Umbilical cord (tissue), 1 donor: ENCODE measurements at regions not wholly inside any gene's neighbourhood (a gene's known extent, or its start where the extent isn't known, plus 50 kb on each side); places are given as distances from the start of the nearest gene placed in this dataset.

Experiments used
- DNase-seq: peaks from one replicate; pipeline ENCODE4 v3.0.0-alpha.2; 2015; ENCODE audit warnings: low spot score

DNA sequence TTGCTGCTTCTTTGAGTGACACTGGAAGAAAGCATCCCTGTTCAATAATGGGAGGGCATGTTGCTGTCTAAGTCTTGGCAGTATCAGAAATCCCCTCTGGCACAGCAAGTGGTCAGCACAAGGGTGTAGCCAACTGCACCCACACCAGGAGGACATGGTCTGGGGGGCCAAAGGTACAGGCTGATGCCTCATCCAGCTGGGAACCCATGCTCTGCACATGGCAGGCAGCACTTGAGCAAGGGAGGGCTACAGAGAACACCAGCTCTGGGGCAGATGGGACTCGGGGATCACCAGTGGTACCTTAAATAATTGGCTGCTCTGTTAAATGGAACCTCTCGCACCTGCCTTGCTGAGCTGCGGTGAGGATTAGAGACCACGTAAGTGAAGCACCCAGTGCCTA lies 265.2 kb downstream of the SYK start:
- no peak for DNase-seq

GRCh38 chr9:91067306-91067860 lies 265.8 kb downstream of the SYK start:
- DNase-seq = no peak

DNA sequence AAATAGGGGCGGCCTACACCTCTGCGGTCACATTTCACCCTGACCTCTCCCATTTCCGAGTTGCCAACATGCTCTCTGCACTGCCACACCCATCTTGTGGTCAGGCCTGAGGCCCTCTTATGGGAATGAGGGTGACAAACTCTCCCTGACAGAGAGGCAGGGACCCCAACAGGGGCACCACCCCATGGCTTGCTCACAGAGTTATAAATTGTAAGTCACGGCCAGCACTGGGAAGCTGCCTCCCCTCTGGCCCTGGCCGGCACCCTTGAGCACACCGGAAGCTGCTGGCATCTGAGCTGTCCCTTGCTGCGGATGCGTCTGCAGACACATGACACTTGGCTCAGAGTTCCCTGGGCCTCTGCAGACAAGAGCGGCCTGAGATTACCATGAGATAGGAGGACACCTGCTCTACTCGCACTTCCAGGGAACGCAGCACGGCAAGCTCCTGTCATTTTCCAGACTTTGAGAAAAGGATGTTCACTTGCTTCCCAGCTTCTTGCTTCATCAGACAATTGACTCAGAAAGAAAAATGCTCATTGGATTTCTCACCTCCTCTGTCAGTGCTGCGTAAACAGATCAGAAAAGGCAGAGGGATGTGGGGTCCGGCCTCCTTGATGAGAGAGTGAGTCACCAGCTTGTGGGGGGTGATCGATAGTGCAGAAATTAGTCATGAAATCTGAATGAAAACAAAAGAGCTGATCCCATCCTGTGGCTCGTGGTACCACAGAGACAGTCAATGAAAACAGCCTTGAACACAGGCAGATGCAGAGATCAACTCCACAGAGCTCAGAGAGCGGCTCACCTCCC lies 269.8 kb downstream of the SYK start:
- no peak for DNase-seq

GRCh38 chr9:91073049-91073810 lies 271.6 kb downstream of the SYK start:
- DNase-seq = no peak

DNA sequence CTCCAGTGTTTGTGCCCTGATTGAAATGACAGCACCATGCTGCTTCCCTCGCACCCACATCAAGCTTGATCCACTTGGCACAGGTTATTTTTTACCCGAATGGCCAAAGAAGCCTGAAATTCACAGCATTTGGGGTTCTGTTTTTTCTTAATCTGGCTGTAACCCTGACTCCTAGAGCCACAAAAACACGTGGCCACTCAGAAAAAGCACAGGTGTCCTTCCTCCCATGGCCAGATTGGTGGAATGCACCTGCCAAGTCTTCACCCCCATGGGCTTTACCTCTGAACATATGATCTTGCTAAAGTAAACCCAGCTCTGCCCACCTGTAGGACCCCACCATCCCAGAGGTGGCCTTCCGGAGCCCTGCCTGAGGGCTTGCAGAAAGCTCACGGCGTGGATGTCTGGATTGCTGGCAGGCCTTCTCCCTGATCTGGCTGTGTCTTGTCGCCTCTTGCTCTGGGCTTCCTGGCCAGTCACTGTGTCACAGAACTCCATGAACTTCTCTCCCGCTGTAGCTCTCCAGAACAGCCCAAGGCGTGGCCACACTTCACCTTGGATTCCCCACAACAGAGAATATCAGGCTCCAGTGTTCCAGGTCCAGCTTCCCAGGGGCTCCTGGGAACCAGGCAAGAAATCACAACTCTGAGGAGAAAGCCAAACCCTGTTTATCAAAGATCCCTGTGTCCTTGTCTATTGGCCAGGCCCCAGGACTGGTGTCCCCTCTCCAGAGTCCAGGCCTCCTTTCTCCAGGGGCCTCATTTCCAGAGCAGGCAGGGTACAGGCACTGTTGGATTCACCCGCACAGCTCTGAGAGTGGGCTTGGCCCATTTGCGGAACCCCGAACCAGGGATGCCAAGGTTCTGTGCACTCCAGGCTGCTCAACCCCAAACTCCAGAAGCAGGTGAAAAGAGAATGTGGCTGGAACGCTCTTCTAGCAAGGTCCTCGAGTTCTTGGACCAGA lies 272.5 kb downstream of the SYK start:
- no peak for DNase-seq

DNA sequence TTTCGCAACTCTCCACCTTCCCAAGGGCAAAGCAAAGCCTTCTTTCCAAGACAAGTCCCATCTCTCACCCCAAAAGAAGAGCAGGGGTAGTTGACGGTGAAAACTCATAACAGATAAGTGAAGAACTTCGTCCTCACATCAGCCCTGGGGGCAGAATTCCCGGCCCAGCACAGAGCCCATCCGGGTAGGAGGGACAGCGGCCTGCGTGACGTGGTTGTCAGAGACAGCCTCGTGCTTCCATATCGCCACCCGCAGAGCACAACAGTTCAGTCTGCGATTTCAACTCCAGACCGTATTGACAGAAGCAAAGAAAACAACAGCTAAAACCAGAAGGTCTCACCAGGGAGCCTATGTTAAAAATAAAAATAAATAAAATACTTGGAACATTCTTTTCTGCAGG lies 273.2 kb downstream of the SYK start:
- no peak for DNase-seq

- DNase-seq = no peak
These were observed 273.7 kb downstream of the SYK start for GRCh38 chr9:91075279-91075678.

GRCh38 chr9:91077624-91078368 lies 276.2 kb downstream of the SYK start:
- DNase-seq = no peak

DNA sequence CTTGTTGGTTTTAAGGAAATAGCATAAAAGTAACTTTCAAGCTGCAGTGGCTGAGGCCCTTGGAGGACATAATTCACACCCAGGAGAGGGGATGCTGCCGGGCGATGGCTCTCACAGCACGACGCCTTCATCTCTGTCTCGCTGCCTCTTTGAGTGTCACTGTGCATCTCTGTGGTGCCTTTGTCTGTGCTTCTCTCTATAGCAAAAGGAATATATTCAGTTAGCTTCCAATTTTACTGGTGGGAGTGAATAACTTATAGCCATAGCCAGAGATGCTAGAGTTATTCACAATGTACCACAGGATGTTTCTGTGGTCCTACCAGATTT lies 276.7 kb downstream of the SYK start:
- DNase-seq = no peak

GRCh38 chr9:91082731-91083130 lies 279.0 kb downstream of the AUH start:
- no peak for DNase-seq

- no peak for DNase-seq
These were observed 276.7 kb downstream of the AUH start for GRCh38 chr9:91084896-91085516.

GRCh38 chr9:91085517-91086291 lies 276.0 kb downstream of the AUH start:
- DNase-seq = no peak

DNA sequence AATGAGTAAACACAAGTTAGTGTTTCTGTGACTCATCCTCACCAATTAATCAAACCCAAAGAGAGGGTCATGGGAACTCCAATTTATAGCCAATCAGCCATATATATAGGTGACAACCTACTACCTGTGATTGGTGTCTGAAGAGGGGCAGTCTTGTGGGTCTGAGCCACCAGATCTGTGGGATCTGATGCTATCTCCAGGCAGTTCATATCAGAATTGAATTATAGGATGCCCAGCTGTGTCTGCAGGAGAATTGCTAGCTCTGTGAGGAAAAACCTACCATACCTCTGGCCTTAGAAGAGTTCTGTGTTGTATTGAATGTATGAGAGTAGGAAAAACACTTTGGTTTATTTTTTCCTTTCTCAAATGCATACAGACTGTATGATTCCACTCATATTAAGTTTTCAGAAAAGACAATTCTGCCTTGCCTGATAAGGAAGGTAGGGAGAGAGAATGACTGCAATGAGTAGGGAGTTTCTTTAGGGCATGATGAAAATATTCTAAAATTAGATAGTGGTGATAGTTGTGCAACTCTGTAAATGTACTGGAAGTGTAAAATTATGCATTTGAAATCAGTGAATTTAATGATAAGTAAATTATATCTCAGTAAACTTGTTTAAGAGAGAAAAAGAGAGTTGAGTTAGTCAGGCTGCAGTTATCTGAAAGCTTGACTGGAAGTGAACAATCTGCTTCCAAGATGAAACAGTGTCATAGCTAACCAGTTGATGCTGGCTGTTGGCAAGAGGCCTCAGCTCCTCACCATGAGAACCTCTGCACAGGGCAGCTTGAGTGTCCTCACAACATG lies 274.9 kb downstream of the AUH start:
- DNase-seq = no peak

GRCh38 chr9:91087462-91087759 lies 274.3 kb downstream of the AUH start:
- DNase-seq = no peak

DNA sequence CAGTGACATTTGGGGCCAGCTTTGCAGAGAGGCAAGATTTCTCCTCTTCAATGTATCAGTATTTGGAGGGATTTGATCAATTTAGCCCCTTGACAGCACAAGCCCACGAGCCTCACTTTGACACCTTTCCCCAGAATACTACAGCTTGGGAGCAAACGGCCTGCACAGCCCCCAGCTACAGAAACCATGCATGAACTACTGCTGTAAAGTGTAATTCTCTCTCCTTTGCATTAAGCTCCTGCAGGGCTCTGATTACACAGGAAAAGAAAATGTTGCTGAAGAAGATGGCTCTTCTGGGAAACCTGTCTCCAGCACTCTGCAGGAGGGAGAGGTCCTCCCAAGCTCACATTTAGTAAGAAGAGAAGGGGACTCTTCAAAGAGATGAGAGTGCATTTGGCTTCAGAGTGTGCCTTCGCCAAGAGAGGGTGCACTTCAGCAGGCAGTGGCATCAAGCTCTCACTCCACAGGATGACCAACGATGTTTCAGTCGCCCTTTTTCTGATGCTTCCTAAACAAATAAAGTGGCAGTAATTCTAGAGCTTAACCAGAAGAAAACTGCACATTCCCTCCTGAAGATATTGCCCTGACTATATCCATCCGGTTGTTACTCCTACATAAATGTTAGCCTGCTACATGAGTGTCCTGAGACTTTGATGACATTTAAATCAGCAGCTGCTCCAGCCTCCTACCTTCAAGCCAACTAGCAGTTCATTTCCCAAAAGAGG lies 272.2 kb downstream of the AUH start:
- DNase-seq = peak; percentile 38

- DNase-seq = no peak
These were observed 271.6 kb downstream of the AUH start for GRCh38 chr9:91090130-91090410.

GRCh38 chr9:91092214-91092613 lies 269.5 kb downstream of the AUH start:
- DNase-seq = no peak

DNA sequence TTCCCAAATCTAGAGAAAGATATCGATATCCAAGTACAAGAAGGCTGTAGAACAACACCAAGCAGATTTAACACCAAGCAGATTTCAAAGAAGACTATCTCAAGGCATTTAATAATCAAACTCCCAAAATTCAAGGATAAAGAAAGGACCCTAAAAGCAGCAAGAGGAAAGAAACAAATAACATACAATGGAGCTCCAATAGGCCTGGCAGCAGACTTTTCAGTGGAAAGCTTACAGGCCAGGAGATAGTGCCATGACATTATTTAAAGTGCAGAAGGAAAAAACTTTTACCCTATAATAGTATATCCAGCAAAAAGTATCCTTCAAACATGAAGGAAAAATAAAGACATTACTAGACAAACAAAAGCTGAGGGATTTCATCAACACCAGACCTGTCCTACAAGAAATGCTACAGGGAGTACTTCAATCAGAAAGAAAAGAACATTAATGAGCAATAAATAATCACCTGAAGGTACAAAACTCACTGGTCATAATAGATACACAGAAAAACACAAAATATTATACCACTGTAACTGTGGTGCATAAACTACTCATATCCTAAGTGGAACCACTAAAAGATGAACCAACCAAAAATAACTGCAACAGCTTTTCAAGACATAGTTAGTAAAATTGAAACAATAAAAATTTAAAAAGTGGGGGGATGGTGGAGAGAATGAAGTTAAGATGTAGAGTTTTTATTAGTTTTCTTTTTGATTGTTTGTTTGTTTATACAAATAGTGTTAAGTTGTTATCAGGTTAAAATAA lies 267.2 kb downstream of the AUH start:
- no peak for DNase-seq
